GM12878 (cell line): ENCODE measurements at regions not wholly inside any gene's neighbourhood (a gene's known extent, or its start where the extent isn't known, plus 50 kb on each side); places are given as distances from the start of the nearest gene placed in this dataset.

Experiments
- ATAC-seq: fragments of 200-7000 bp; cut with Tn5 transposase; 3 replicates; pipeline ENCODE4 v1.9.1; 2020; ENCODE audit warnings: mild to moderate bottlenecking, moderate library complexity
- BruUV-seq: library from RNA; stranded (reverse); fragments of 400-500 nt; replicated peaks from 2 replicates; lab custom pipeline; 2021; lab: Mats Ljungman, UMichigan
- CTCF ChIA-PET: fragments of 300-600 bp; sonication (Branson Sonifier 250); formaldehyde crosslinking; extraction: SDS; loops from one replicate; lab custom pipeline; 2021; ENCODE audit warnings: inconsistent platforms; lab: Yijun Ruan, JAX
- POLR2A ChIA-PET: fragments of 350-600 bp; formaldehyde crosslinking; extraction: SDS; loops from one replicate; lab custom pipeline; 2021; ENCODE audit warnings: inconsistent platforms; lab: Charles Lee
- RAD21 ChIA-PET: fragments of 300-600 bp; sonication (Branson Sonifier 250); formaldehyde crosslinking; loops from one replicate; lab custom pipeline; 2023; ENCODE audit warnings: antibody characterized with exemption; ENCODE audit not compliant: unreplicated experiment; lab: Charles Lee
- SMC1A ChIA-PET: fragments of 300-600 bp; sonication (Branson Sonifier 250); formaldehyde crosslinking; loops from one replicate; lab custom pipeline; 2023; ENCODE audit not compliant: unreplicated experiment, uncharacterized antibody; lab: Charles Lee
- DNase-seq: peaks from one replicate; pipeline ENCODE4 v3.0.0-alpha.2; 2011; ENCODE audit warnings: low read depth, low spot score
- FAIRE-seq: peaks from 3 replicates; lab custom pipeline; 2011; peaks lifted over from hg19 to GRCh38; lab: Jason Lieb, UNC
- H2AFZ ChIP-seq: 2 replicates; pipeline ENCODE4 v1.6.0; 2011; ENCODE audit warnings: low read depth, low read length, control low read depth; ENCODE audit not compliant: control insufficient read depth
- H3K27ac ChIP-seq: 2 replicates; pipeline ENCODE4 v1.5.1; 2011; ENCODE audit warnings: control low read depth; ENCODE audit not compliant: control insufficient read depth, insufficient read depth
- H3K27me3 ChIP-seq, 2 experiments: replicated peaks in 1 of 2; 2 replicates each; pipeline versions ENCODE4 v1.6.0 to v1.6.1; 2011; ENCODE audit warnings: low read length in 1 of 2; ENCODE audit not compliant: control insufficient read depth in 2 of 2, insufficient read depth in 2 of 2
- H3K36me3 ChIP-seq, 2 experiments: 2 replicates each; pipeline ENCODE4 v1.5.1; 2011; ENCODE audit warnings: low read length in 1 of 2; ENCODE audit not compliant: control insufficient read depth in 2 of 2, insufficient read depth in 2 of 2
- H3K4me1 ChIP-seq: 2 replicates; pipeline ENCODE4 v1.6.1; 2011; ENCODE audit warnings: mild to moderate bottlenecking, low read length, moderate library complexity, mixed read lengths; ENCODE audit not compliant: control insufficient read depth, insufficient read depth
- H3K4me2 ChIP-seq: 2 replicates; pipeline ENCODE4 v1.6.0; 2011; ENCODE audit warnings: control low read depth; ENCODE audit not compliant: control insufficient read depth, insufficient read depth
- H3K4me3 ChIP-seq: fragments of 200-600 bp; sonication (generic); 2 replicates; pipeline ENCODE4 v1.5.1; 2016
- H3K79me2 ChIP-seq: 2 replicates; pipeline ENCODE4 v1.6.0; 2011; ENCODE audit warnings: low read length; ENCODE audit not compliant: control insufficient read depth, insufficient read depth
- H3K9ac ChIP-seq: 2 replicates; pipeline ENCODE4 v1.8.0; 2011; ENCODE audit warnings: low read length, control low read depth, mixed read lengths; ENCODE audit not compliant: control insufficient read depth, insufficient read depth
- H3K9me3 ChIP-seq: replicated peaks from 3 replicates; pipeline ENCODE4 v1.5.1; 2011; ENCODE audit warnings: mild to moderate bottlenecking, low read length; ENCODE audit not compliant: control insufficient read depth, insufficient read depth
- H4K20me1 ChIP-seq: 2 replicates; pipeline ENCODE4 v1.6.0; 2011; ENCODE audit not compliant: control insufficient read depth, insufficient read depth
- IRF4 ChIP-seq: IDR thresholded peaks from 2 replicates; pipeline ENCODE4 v1.6.1; 2011; ENCODE audit warnings: low read depth, low read length
- PAX8 ChIP-seq: fragments of 450-650 bp; IDR thresholded peaks from 2 replicates; pipeline ENCODE4 v1.6.1; 2017; ENCODE audit warnings: mild to moderate bottlenecking, moderate library complexity
- RAD51 ChIP-seq: fragments of 450-650 bp; IDR thresholded peaks from 2 replicates; pipeline ENCODE4 v1.6.1; 2016; ENCODE audit warnings: moderate library complexity, mild to moderate bottlenecking, inconsistent platforms
- RBBP5 ChIP-seq: fragments of 200-600 bp; sonication (generic); conservative IDR thresholded peaks from 2 replicates; pipeline ENCODE4 v1.6.1; 2016
- SMC3 ChIP-seq: IDR thresholded peaks from 2 replicates; pipeline ENCODE4 v1.6.1; 2011; ENCODE audit warnings: low read length, improper control_type of control experiment, borderline replicate concordance
- ZBTB33 ChIP-seq: fragments of 450-650 bp; IDR thresholded peaks from 2 replicates; pipeline ENCODE4 v1.6.1; 2017; ENCODE audit warnings: mild to moderate bottlenecking
- ZNF384 ChIP-seq: IDR thresholded peaks from 2 replicates; pipeline ENCODE4 v1.6.1; 2012; ENCODE audit warnings: low read depth, mild to moderate bottlenecking, low read length, improper control_type of control experiment, borderline replicate concordance
- WGBS: methylation state at CpG from one replicate; pipeline ENCODE4 v1.1.6; 2016; ENCODE audit warnings: low lambda C conversion rate; ENCODE audit not compliant: insufficient replicate concordance, insufficient coverage; ENCODE audit errors: missing lambda C conversion rate; 5-methylcytosine and 5-hydroxymethylcytosine counted together
- in situ Hi-C: fragments of 300-500 bp; cut with MboI; formaldehyde crosslinking; loops from 9 replicates; pipeline ENCODE4 v1.14.3; 2018; ENCODE audit warnings: mixed read lengths
- intact Hi-C: fragments of 100-400 bp; cut with micrococcal nuclease; formaldehyde crosslinking; loops from one replicate; pipeline ENCODE4 v1.14.2; 2022; ENCODE audit not compliant: unreplicated experiment

GRCh38 chr11:92770419-92770818 is 199.0 kb upstream of the MTNR1B start:
- no peak for FAIRE-seq
- no peaks in the 10 kb centered on the region for H3K9me3 ChIP-seq
- no peaks in the 10 kb centered on the region for H3K36me3 ChIP-seq
- DNase-seq = no peak
- WGBS = 43% methylated on average over 7 of the region's 7 CpGs
- no TSS peak for BruUV-seq
- H3K4me1 ChIP-seq = no peaks in the 10 kb centered on the region
- no peak overlapping the region for H3K9ac ChIP-seq
- intact Hi-C loops (no loop called here), in situ Hi-C loops (no loop called here)
- ChIA-PET RAD21 (no interaction called here), CTCF (no interaction called here), POLR2A (no interaction called here), SMC1A (interaction anchor here (0.6 kb wide), 1 partner anchor 14 kb away, joined by 3 read pairs; no protein-coding TSS in a partner anchor)
- TF ChIP-seq SMC3 = no peak
- TF ChIP-seq IRF4 = no peak
- TF ChIP-seq RBBP5 = no peak
- no peak for TF ChIP-seq PAX8
- TF ChIP-seq ZBTB33 = no peak
- no peak for TF ChIP-seq ZNF384
- no peak for TF ChIP-seq RAD51
- no peak overlapping the region for H3K4me3 ChIP-seq
- no peak overlapping the region for H3K4me2 ChIP-seq
- ATAC-seq = no peak
- no peaks in the 10 kb centered on the region for H4K20me1 ChIP-seq
- no peak overlapping the region for H2AFZ ChIP-seq
- H3K27ac ChIP-seq = no peak overlapping the region
- H3K27me3 ChIP-seq = peaks cover 1 to 6% of the 10 kb centered on the region in 2 experiments; a peak in 2 of 4 replicates
- H3K79me2 ChIP-seq = no peaks in the 10 kb centered on the region

- intact Hi-C loops = no loop called here
- Histone ChIP-seq H3K4me3 (no peak overlapping the region), H3K9me3 (no peaks in the 10 kb centered on the region), H3K4me1 (no peaks in the 10 kb centered on the region), H3K27me3 (peaks cover 1 to 6% of the 10 kb centered on the region in 2 experiments; a peak in 2 of 4 replicates), H3K9ac (no peak overlapping the region), H3K36me3 (no peaks in the 10 kb centered on the region), H3K79me2 (no peaks in the 10 kb centered on the region), H3K4me2 (no peak overlapping the region), H2AFZ (no peak overlapping the region), H3K27ac (no peak overlapping the region), H4K20me1 (no peaks in the 10 kb centered on the region)
- no peak for DNase-seq
- no peak for TF ChIP-seq PAX8
- ChIA-PET SMC1A (interaction anchor here (0.6 kb wide), 1 partner anchor 15 kb away, joined by 3 read pairs; no protein-coding TSS in a partner anchor), CTCF (no interaction called here), POLR2A (no interaction called here), RAD21 (no interaction called here)
- WGBS = 5% methylated on average over 9 of the region's 9 CpGs
- BruUV-seq = no TSS peak
- FAIRE-seq = no peak
- ATAC-seq = no peak
- in situ Hi-C loops = no loop called here
Measured at GRCh38 chr11:92770981-92771380, 198.5 kb upstream of the MTNR1B start.
